Tibial artery (tissue), 4 donors: ENCODE measurements at regions not wholly inside any gene's neighbourhood (a gene's known extent, or its start where the extent isn't known, plus 50 kb on each side); places are given as distances from the start of the nearest gene placed in this dataset.

Experiments
- DNase-seq, 2 donors: peaks; one replicate each; pipeline ENCODE4 v3.0.0-alpha.2; 2019
- H3K27ac ChIP-seq, 2 donors: fragments of 200-600 bp; sonication (generic) in 1 of 2; 1 replicate in 1 of 2; 2 replicates in 1 of 2; pipeline ENCODE4 v1.5.1; 2018 to 2019; ENCODE audit warnings: mild to moderate bottlenecking in 1 of 2
- H3K27me3 ChIP-seq, 2 donors: fragments of 200-600 bp; sonication (generic) in 1 of 2; one replicate each; pipeline versions ENCODE4 v1.5.1 to v1.6.0; 2016 to 2019
- H3K36me3 ChIP-seq, 3 donors: fragments of 200-600 bp; sonication (generic) in 2 of 3; one replicate each; pipeline ENCODE4 v1.5.1; 2016 to 2019; ENCODE audit warnings: mild to moderate bottlenecking in 2 of 3
- H3K4me1 ChIP-seq, 4 donors: fragments of 200-600 bp; sonication (generic) in 2 of 4; 1 replicate in 3 of 4; 2 replicates in 1 of 4; pipeline ENCODE4 v1.5.1; 2016 to 2019
- H3K4me3 ChIP-seq, 2 donors: fragments of 200-600 bp; sonication (generic) in 1 of 2; 1 replicate in 1 of 2; 2 replicates in 1 of 2; pipeline ENCODE4 v1.5.1; 2018 to 2019; ENCODE audit warnings: mild to moderate bottlenecking in 2 of 2
- H3K9me3 ChIP-seq, 3 donors: fragments of 200-600 bp; sonication (generic) in 1 of 3; one replicate each; pipeline ENCODE4 v1.5.1; 2016 to 2019
- intact Hi-C: fragments of 100-400 bp; cut with DNase I; formaldehyde crosslinking; loops from one replicate; pipeline ENCODE4 v1.15.0; 2023; ENCODE audit warnings: low total_unique reads
- TF ChIP-seq, protein P1 (sequence below), 2 experiments: fragments of 200-600 bp in 1 of 2; fragments of 450-650 bp in 1 of 2; IDR thresholded peaks; one replicate each; pipeline ENCODE4 v1.5.1; 2017 to 2019; ENCODE audit warnings: antibody characterized with exemption in 2 of 2, mild to moderate bottlenecking in 1 of 2, moderate library complexity in 1 of 2

DNA sequence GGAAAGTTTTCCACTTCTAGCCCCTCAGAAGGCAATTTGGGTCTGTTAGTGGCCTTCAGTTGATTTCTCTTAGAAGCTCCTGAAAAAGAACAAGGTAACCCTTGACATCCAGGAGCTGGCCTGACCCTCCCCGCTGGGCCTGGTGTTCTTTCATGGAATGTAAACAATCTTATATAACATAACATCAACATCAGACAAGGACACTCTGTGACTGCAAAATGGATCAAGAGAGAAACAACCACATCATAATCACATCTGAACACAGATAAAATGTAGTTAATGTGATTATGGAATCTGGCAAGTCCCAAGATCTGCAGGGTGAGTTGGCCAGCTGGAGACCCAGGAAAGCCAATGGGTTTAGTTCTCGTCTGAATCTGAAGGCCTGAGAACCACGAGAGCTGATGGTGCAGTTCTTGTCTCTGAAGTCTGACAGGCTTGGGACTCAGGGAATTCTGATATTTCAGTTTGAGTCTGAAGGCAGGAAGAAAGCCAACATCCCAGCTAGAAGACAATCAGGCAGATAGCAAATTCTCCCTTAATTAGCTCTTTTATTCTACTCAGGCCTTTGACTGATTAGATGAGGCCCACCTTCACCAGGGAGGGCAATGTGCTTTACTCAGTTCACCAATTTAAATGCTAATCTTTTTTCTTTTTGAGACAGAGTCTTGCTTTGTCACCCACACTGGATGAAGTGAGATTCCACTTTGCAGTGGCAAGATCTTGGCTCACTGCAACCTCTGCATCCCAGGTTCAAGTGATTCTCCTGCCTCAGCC, 91.4 kb upstream of the NAMPT start:
- H3K4me1 ChIP-seq, result peaks cover 0 to 9% (median 0%) of the 10 kb centered on the region in 4 donors
- H3K27me3 ChIP-seq, result no peaks in the 10 kb centered on the region
- intact Hi-C loops, result no loop called here
- no peaks in the 10 kb centered on the region for H3K36me3 ChIP-seq
- no peak overlapping the region for H3K4me3 ChIP-seq
- TF ChIP-seq, protein P1, sequence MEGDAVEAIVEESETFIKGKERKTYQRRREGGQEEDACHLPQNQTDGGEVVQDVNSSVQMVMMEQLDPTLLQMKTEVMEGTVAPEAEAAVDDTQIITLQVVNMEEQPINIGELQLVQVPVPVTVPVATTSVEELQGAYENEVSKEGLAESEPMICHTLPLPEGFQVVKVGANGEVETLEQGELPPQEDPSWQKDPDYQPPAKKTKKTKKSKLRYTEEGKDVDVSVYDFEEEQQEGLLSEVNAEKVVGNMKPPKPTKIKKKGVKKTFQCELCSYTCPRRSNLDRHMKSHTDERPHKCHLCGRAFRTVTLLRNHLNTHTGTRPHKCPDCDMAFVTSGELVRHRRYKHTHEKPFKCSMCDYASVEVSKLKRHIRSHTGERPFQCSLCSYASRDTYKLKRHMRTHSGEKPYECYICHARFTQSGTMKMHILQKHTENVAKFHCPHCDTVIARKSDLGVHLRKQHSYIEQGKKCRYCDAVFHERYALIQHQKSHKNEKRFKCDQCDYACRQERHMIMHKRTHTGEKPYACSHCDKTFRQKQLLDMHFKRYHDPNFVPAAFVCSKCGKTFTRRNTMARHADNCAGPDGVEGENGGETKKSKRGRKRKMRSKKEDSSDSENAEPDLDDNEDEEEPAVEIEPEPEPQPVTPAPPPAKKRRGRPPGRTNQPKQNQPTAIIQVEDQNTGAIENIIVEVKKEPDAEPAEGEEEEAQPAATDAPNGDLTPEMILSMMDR (IDR thresholded peaks at IDR 0.05), result no peak
- H3K27ac ChIP-seq, result peak overlapping the region; percentile 9 to 28
- no peaks in the 10 kb centered on the region for H3K9me3 ChIP-seq
- DNase-seq, result no peak

DNA sequence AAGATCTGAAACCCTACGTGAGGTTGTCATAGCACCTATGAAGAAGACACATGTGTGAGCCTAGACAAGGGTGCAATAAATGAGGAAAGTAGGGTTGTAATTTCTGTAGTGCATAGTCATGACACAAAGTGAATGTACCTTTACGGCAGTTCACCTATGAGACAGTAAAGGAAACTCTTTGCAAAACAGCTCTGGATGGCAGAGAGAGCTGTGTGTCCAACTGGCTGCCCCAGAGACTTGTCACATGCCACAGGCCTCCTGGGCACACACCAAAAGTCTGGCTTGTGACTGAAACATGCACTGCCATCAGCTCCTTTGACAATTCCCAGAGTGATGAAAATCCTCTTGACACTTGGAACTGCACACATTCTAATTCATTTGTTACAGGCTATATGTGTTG, 90.7 kb upstream of the NAMPT start:
- Histone ChIP-seq H3K36me3 (no peaks in the 10 kb centered on the region), H3K27me3 (no peaks in the 10 kb centered on the region), H3K9me3 (no peaks in the 10 kb centered on the region), H3K4me3 (no peak overlapping the region), H3K27ac (peak overlapping the region in 1 of 2 donors; percentile 28), H3K4me1 (peaks cover 0 to 9% (median 0%) of the 10 kb centered on the region in 4 donors)
- TF ChIP-seq, protein P1 (IDR thresholded peaks at IDR 0.05), result no peak
- intact Hi-C loops, result no loop called here
- DNase-seq, result no peak

DNA sequence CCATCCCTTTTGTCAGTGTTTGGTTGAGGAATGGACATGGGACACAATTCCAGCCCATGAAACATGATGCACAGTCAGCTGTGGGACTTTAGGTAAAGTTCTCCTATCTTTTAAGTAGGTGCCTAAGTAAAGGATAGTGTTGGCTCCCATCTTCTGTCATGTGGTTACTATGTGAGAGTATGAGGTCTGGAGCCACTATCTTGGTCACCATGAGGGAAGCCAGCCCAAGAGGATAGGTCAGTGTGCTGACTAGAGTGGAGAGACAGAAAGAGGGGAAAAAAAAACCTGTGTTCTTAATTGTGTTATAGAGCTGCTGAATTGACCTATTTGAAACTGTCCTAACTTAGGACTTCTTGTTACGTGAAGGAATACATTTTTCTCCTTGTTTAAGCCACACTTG, 89.7 kb upstream of the NAMPT start:
- no peak overlapping the region for H3K4me3 ChIP-seq
- no peaks in the 10 kb centered on the region for H3K36me3 ChIP-seq
- no peaks in the 10 kb centered on the region for H3K27me3 ChIP-seq
- intact Hi-C loops, result no loop called here
- DNase-seq, result no peak
- peaks cover 0 to 9% (median 0%) of the 10 kb centered on the region in 4 donors for H3K4me1 ChIP-seq
- TF ChIP-seq, protein P1 (IDR thresholded peaks at IDR 0.05), result no peak
- no peak overlapping the region for H3K27ac ChIP-seq
- H3K9me3 ChIP-seq, result no peaks in the 10 kb centered on the region

DNA sequence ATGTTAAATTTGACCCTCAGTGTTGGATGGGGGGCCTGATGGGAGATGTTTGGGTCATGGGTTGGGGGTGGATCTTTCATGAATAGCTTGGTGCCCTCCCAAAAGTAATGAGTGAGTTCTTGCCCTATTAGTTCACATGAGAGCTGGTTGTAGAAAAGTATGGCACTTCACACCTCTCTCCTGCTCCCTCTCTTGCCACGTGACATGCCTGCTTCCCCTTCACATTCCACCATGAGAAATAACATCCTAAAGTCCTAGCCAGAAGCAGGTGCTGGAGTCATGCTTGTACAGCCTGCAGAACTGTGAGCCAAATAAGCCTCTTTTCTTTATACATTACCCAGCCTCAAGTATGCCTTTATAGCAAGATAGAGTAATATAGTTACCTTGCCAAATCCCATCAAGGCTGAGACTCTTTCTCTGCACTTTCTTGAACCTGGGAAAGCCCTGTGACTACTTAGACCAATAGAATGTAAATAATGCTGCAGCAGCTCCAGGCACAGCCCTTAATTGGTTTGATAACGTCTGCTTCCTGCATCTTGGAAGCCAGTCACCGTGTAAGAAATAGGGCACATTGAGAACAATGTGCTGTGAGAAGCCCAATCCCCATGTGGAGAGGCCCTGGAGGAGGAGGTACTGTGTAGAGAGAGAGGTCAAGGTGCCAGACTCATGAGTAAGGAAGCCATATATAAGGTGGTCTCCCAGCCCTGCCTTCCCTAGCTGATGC, 88.0 kb upstream of the NAMPT start:
- Histone ChIP-seq H3K27ac (no peak overlapping the region), H3K4me3 (no peak overlapping the region)

DNA sequence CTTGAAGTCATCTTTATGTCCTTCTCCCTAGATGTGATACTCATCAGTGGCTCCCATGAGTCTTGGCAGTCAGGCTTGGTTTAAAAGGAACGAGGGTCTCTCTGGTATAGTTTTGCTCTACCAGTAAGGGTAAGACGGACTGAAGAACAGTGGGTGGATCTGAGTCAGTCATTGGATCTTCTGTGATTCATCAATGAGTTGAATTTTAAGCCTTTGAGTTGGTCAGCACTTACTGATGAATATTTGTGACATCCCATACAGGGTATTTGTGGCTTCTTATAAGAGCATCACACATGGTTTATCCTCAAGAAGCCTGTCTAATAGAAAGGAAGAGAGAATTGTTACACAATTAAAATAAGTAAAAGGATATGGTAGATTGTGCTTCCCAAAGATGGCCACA, 87.3 kb upstream of the NAMPT start:
- DNase-seq, result no peak
- Histone ChIP-seq H3K27me3 (no peaks in the 10 kb centered on the region), H3K4me3 (no peak overlapping the region), H3K4me1 (peaks cover 0 to 9% (median 0%) of the 10 kb centered on the region in 4 donors), H3K9me3 (no peaks in the 10 kb centered on the region), H3K36me3 (no peaks in the 10 kb centered on the region), H3K27ac (no peak overlapping the region)
- TF ChIP-seq, protein P1 (IDR thresholded peaks at IDR 0.05), result no peak
- intact Hi-C loops, result no loop called here

More for the DNA sequence above, 88.0 kb upstream of the NAMPT start:
- DNase-seq, result no peak
- intact Hi-C loops, result no loop called here
- TF ChIP-seq, protein P1 (IDR thresholded peaks at IDR 0.05), result no peak
- Histone ChIP-seq H3K9me3 (no peaks in the 10 kb centered on the region), H3K36me3 (no peaks in the 10 kb centered on the region), H3K4me1 (peaks cover 0 to 9% (median 0%) of the 10 kb centered on the region in 4 donors), H3K27me3 (no peaks in the 10 kb centered on the region)
